ENCODE measurements at regions not wholly inside any gene's neighbourhood (a gene's known extent, or its start where the extent isn't known, plus 50 kb on each side); places are given as distances from the start of the nearest gene placed in this dataset.
"Not testable (repeated sequence)": the region's sequence is repeated elsewhere in the genome, so short reads cannot be mapped to it uniquely, and the experiment has no call there.

- DNase-seq: no peak
Measured at GRCh38 chrX:1140236-1140681, 72.2 kb downstream of the CRLF2 start.

GRCh38 chrX:1139185-1139500 is 73.3 kb downstream of the CRLF2 start:
- DNase-seq: no peak

GRCh38 chrX:1138476-1139184 is 73.8 kb downstream of the CRLF2 start:
- no peak for DNase-seq

GRCh38 chrX:1137531-1137930 is 74.9 kb downstream of the CRLF2 start:
- no peak for DNase-seq

GRCh38 chrX:1136582-1136981 is 75.9 kb downstream of the CRLF2 start:
- DNase-seq: not testable (repeated sequence)

GRCh38 chrX:1134976-1135375 is 77.5 kb downstream of the CRLF2 start:
- no peak for DNase-seq

GRCh38 chrX:1134156-1134555 is 78.3 kb downstream of the CRLF2 start:
- DNase-seq: no peak

GRCh38 chrX:1126738-1127137 is 85.7 kb downstream of the CRLF2 start:
- no peak for DNase-seq

GRCh38 chrX:1124531-1124930 is 87.9 kb downstream of the CRLF2 start:
- no peak for DNase-seq

GRCh38 chrX:1122851-1123250 is 89.6 kb downstream of the CRLF2 start:
- DNase-seq: not testable (repeated sequence)

GRCh38 chrX:1119275-1119674 is 93.2 kb downstream of the CRLF2 start:
- DNase-seq: no peak

- DNase-seq: no peak
Measured at GRCh38 chrX:1118572-1119199, 93.8 kb downstream of the CRLF2 start.

GRCh38 chrX:1115411-1115810 is 97.0 kb downstream of the CRLF2 start:
- DNase-seq: not testable (repeated sequence)

- no peak for DNase-seq
Measured at GRCh38 chrX:1112321-1112720, 100.1 kb downstream of the CRLF2 start.

GRCh38 chrX:1111601-1112300 is 100.7 kb downstream of the CRLF2 start:
- DNase-seq: no peak

GRCh38 chrX:1109580-1110119 is 102.8 kb downstream of the CRLF2 start:
- no peak for DNase-seq

GRCh38 chrX:1108501-1109445 is 103.7 kb downstream of the CRLF2 start:
- no peak for DNase-seq

- DNase-seq: no peak
Measured at GRCh38 chrX:1106478-1107210, 105.8 kb downstream of the CRLF2 start.

GRCh38 chrX:1105671-1106419 is 106.6 kb downstream of the CRLF2 start:
- no peak for DNase-seq

- not testable (repeated sequence) for DNase-seq
Measured at GRCh38 chrX:1105031-1105430, 107.4 kb downstream of the CRLF2 start.

GRCh38 chrX:1103360-1103759 is 109.1 kb downstream of the CRLF2 start:
- no peak for DNase-seq
